Stimulated activated CD4-positive, alpha-beta T cell treated with anti-CD3 and anti-CD28 coated beads, Interleukin-1b, Interleukin-23, amount 100 ng/mL, for 24 hours (primary cell): ENCODE measurements at regions not wholly inside any gene's neighbourhood (a gene's known extent, or its start where the extent isn't known, plus 50 kb on each side); places are given as distances from the start of the nearest gene placed in this dataset.

Experiments
- DNase-seq, 4 experiments: peaks; one replicate each; pipeline ENCODE4 v3.0.0-alpha.2; 2020; ENCODE audit warnings: low read depth in 4 of 4, low spot score in 1 of 4

GRCh38 chrX:45755703-45756102, 555.0 kb upstream of the DIPK2B start:
- DNase-seq, result no peak

GRCh38 chrX:45751156-45751555, 550.5 kb upstream of the DIPK2B start:
- DNase-seq, result no peak

- DNase-seq, result no peak
Observed at GRCh38 chrX:45750639-45751038, 550.0 kb upstream of the DIPK2B start.

- no peak for DNase-seq
Observed at GRCh38 chrX:45749375-45749774, 548.7 kb upstream of the DIPK2B start.

GRCh38 chrX:45748369-45748774, 547.7 kb upstream of the DIPK2B start:
- no peak for DNase-seq

- DNase-seq, result no peak
Observed at GRCh38 chrX:45747905-45748304, 547.2 kb upstream of the DIPK2B start.

- DNase-seq, result no peak
Observed at GRCh38 chrX:45745479-45745878, 544.8 kb upstream of the DIPK2B start.

GRCh38 chrX:45743906-45744625, 543.4 kb upstream of the DIPK2B start:
- DNase-seq, result no peak

- DNase-seq, result no peak
Observed at GRCh38 chrX:45743081-45743533, 542.4 kb upstream of the DIPK2B start.

GRCh38 chrX:45740291-45740690, 539.6 kb upstream of the DIPK2B start:
- no peak for DNase-seq

- DNase-seq, result no peak
Observed at GRCh38 chrX:45735571-45735970, 534.9 kb upstream of the DIPK2B start.

GRCh38 chrX:45731448-45731847, 530.8 kb upstream of the DIPK2B start:
- no peak for DNase-seq

- DNase-seq, result no peak
Observed at GRCh38 chrX:45727761-45728160, 527.1 kb upstream of the DIPK2B start.

- no peak for DNase-seq
Observed at GRCh38 chrX:45722471-45722870, 521.8 kb upstream of the DIPK2B start.

GRCh38 chrX:45719751-45720501, 519.2 kb upstream of the DIPK2B start:
- no peak for DNase-seq

- DNase-seq, result no peak
Observed at GRCh38 chrX:45718676-45719075, 518.0 kb upstream of the DIPK2B start.

GRCh38 chrX:45716750-45717149, 516.1 kb upstream of the DIPK2B start:
- no peak for DNase-seq

- no peak for DNase-seq
Observed at GRCh38 chrX:45715748-45716147, 515.1 kb upstream of the DIPK2B start.

- DNase-seq, result no peak
Observed at GRCh38 chrX:45714866-45715265, 514.2 kb upstream of the DIPK2B start.

- DNase-seq, result no peak
Observed at GRCh38 chrX:45712067-45712466, 511.4 kb upstream of the DIPK2B start.

- DNase-seq, result no peak
Observed at GRCh38 chrX:45711231-45711630, 510.6 kb upstream of the DIPK2B start.

- DNase-seq, result peak; percentile 7 to 49 (median 22)
Observed at GRCh38 chrX:45710081-45710801, 509.6 kb upstream of the DIPK2B start.
